B cell (primary cell): ENCODE measurements at regions not wholly inside any gene's neighbourhood (a gene's known extent, or its start where the extent isn't known, plus 50 kb on each side); places are given as distances from the start of the nearest gene placed in this dataset.

Experiments
- ATAC-seq: fragments of 200-7000 bp; cut with Tn5 transposase; one replicate; pipeline ENCODE4 v1.10.0; 2021; ENCODE audit warnings: low read depth, mild to moderate bottlenecking, moderate number of reproducible peaks, moderate library complexity
- CTCF ChIA-PET: fragments of 350-600 bp; sonication (Branson Sonifier 250); formaldehyde crosslinking; loops from one replicate; lab custom pipeline; 2021; ENCODE audit warnings: antibody characterized with exemption, inconsistent platforms; lab: Charles Lee
- POLR2A ChIA-PET: fragments of 350-600 bp; sonication (Branson Sonifier 250); formaldehyde crosslinking; loops from one replicate; lab custom pipeline; 2021; ENCODE audit warnings: antibody characterized with exemption; lab: Charles Lee
- DNase-seq: peaks from one replicate; pipeline ENCODE4 v3.0.0; 2013
- H2AFZ ChIP-seq: 2 replicates; pipeline ENCODE4 v1.6.1; 2012; ENCODE audit warnings: mild to moderate bottlenecking, low read depth, low read length; ENCODE audit not compliant: insufficient read depth, poor library complexity, severe bottlenecking
- H3K27ac ChIP-seq, 2 donors: 1 replicate in 1 of 2; 2 replicates in 1 of 2; pipeline ENCODE4 v1.5.1; 2012 to 2013; ENCODE audit warnings: low read length in 2 of 2, mild to moderate bottlenecking in 2 of 2, moderate library complexity in 1 of 2
- H3K27me3 ChIP-seq, 4 experiments: fragments of 200-600 bp in 1 of 4; sonication (generic) in 1 of 4; replicated peaks in 1 of 4; 1 replicate in 2 of 4; 2 replicates in 2 of 4; pipeline versions ENCODE4 v1.6.1 to v1.7.0; 2013 to 2016; ENCODE audit warnings: low read length in 3 of 4, mild to moderate bottlenecking in 2 of 4, mixed read lengths in 1 of 4, moderate library complexity in 1 of 4; ENCODE audit not compliant: insufficient read depth in 4 of 4, control insufficient read depth in 3 of 4; ENCODE audit errors: control extremely low read depth in 1 of 4
- H3K36me3 ChIP-seq, 2 experiments: replicated peaks in 1 of 2; 1 replicate in 1 of 2; 2 replicates in 1 of 2; pipeline versions ENCODE4 v1.6.1 to v1.7.1; 2013; ENCODE audit warnings: low read length in 1 of 2; ENCODE audit not compliant: insufficient read depth in 2 of 2, control insufficient read depth in 1 of 2; ENCODE audit errors: control extremely low read depth in 1 of 2, extremely low read depth in 1 of 2
- H3K4me1 ChIP-seq, 2 donors: fragments of 200-600 bp in 1 of 2; sonication (generic) in 1 of 2; 1 replicate in 1 of 2; 2 replicates in 1 of 2; pipeline versions ENCODE4 v1.5.1 to v1.6.1; 2013 to 2017; ENCODE audit warnings: low read length in 2 of 2; ENCODE audit not compliant: control insufficient read depth in 2 of 2, insufficient read depth in 2 of 2
- H3K4me2 ChIP-seq: replicated peaks from 2 replicates; pipeline ENCODE3; 2012; ENCODE audit warnings: mild to moderate bottlenecking, low read depth, low read length; ENCODE audit not compliant: poor library complexity, severe bottlenecking
- H3K4me3 ChIP-seq, 5 experiments: fragments of 200-600 bp in 1 of 5; sonication (generic) in 1 of 5; 1 replicate in 3 of 5; 2 replicates in 2 of 5; pipeline versions ENCODE4 v1.5.1 to v1.7.0; 2011 to 2016; ENCODE audit warnings: low read length in 4 of 5, mild to moderate bottlenecking in 4 of 5, low read depth in 2 of 5, control low read depth in 1 of 5, moderate library complexity in 1 of 5; ENCODE audit not compliant: insufficient read depth in 1 of 5; ENCODE audit errors: control extremely low read depth in 1 of 5, extremely low read depth in 1 of 5
- H3K79me2 ChIP-seq: fragments of 200-600 bp; sonication (generic); one replicate; pipeline ENCODE4 v1.6.0; 2016; ENCODE audit warnings: low read length; ENCODE audit not compliant: control insufficient read depth, insufficient read depth
- H3K9ac ChIP-seq: fragments of 200-600 bp; sonication (generic); 2 replicates; pipeline ENCODE4 v1.6.1; 2017; ENCODE audit warnings: mild to moderate bottlenecking, low read length, moderate library complexity
- H3K9me3 ChIP-seq, 3 donors: one replicate each; pipeline versions ENCODE4 v1.6.1 to v1.7.1; 2013; ENCODE audit warnings: low read length in 2 of 3; ENCODE audit not compliant: control insufficient read depth in 2 of 3, insufficient read depth in 1 of 3; ENCODE audit errors: control extremely low read depth in 1 of 3
- H4K20me1 ChIP-seq: 2 replicates; pipeline ENCODE4 v1.6.0; 2012; ENCODE audit warnings: mild to moderate bottlenecking, low read length; ENCODE audit not compliant: insufficient read depth, control insufficient read depth, poor library complexity, severe bottlenecking
- H3K27ac Mint-ChIP-seq: one replicate; pipeline ENCODE4 v1.8.0; 2021; ENCODE audit warnings: mixed read lengths
- H3K27me3 Mint-ChIP-seq: one replicate; pipeline ENCODE4 v1.8.0; 2021; ENCODE audit warnings: mixed read lengths
- H3K4me1 Mint-ChIP-seq: one replicate; pipeline ENCODE4 v1.8.0; 2021; ENCODE audit warnings: mixed read lengths
- H3K4me3 Mint-ChIP-seq: one replicate; pipeline ENCODE4 v1.8.0; 2021; ENCODE audit warnings: mixed read lengths
- H3K9me3 Mint-ChIP-seq: one replicate; pipeline ENCODE4 v1.8.0; 2022; ENCODE audit warnings: mixed read lengths; ENCODE audit not compliant: insufficient read depth
- EZH2 ChIP-seq: IDR thresholded peaks from 2 replicates; pipeline ENCODE4 v1.6.1; 2012; ENCODE audit warnings: borderline replicate concordance, low read depth, mild to moderate bottlenecking, moderate library complexity, low read length; ENCODE audit not compliant: insufficient read depth, poor library complexity, severe bottlenecking
- WGBS: methylation state at CpG from one replicate; pipeline ENCODE4 v1.1.5; 2013; ENCODE audit warnings: missing lambda C conversion rate; ENCODE audit not compliant: insufficient coverage; 5-methylcytosine and 5-hydroxymethylcytosine counted together
- intact Hi-C: fragments of 100-400 bp; cut with micrococcal nuclease; formaldehyde crosslinking; loops from one replicate; pipeline ENCODE4 v1.10.0; 2022
- TF ChIP-seq, protein P1 (sequence below): fragments of 200-600 bp; IDR thresholded peaks from one replicate; pipeline ENCODE4 v1.8.0; 2022; ENCODE audit warnings: antibody characterized with exemption, mild to moderate bottlenecking

DNA sequence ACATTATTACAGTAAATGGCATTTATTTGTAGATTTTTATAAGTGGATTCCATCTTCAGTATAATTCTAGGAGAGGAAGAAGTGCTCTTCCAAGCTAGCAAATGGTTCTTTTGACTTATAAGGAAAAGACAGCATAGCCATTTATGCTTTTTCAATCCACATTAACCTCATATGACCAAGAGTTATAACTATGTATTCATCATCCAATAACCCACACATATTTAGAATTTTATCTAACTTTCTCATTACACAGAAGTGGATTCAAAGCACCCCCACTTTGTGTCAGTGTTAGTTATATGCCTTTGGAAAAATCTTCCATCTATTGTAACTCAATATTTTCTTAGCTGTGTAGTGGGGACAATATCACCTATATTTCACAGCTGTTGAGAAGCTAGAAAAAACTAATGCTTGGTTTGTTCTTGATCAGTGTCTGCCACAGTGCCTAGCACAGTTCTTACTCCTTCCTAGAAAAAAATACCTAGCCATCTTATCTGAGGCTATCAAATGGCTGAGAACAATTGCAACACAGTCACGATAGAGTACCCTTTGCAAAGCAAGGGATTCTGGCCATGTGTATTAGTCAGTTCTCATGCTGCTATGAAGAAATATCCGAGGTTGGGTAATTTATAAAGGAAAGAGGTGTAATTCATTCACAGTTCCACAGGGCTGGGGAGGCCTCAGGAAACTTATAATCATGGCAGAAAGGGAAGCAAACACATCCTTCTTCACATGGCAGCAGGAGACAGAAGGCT is 986.3 kb downstream of the TFAP2A start:
- Mint-ChIP-seq H3K9me3 (no peaks in the 10 kb centered on the region), H3K4me3 (no peak overlapping the region), H3K27ac (no peak overlapping the region), H3K27me3 (no peaks in the 10 kb centered on the region), H3K4me1 (no peaks in the 10 kb centered on the region)
- H4K20me1 ChIP-seq = no peaks in the 10 kb centered on the region
- no peaks in the 10 kb centered on the region for H3K36me3 ChIP-seq
- H3K9ac ChIP-seq = no peak overlapping the region
- WGBS = 63% methylated on average over 2 of the region's 2 CpGs
- POLR2A ChIA-PET = no interaction called here
- no peak for ATAC-seq
- CTCF ChIA-PET = no interaction called here
- H3K9me3 ChIP-seq = no peaks in the 10 kb centered on the region
- intact Hi-C loops = no loop called here
- no peak for TF ChIP-seq EZH2
- TF ChIP-seq, protein P1, sequence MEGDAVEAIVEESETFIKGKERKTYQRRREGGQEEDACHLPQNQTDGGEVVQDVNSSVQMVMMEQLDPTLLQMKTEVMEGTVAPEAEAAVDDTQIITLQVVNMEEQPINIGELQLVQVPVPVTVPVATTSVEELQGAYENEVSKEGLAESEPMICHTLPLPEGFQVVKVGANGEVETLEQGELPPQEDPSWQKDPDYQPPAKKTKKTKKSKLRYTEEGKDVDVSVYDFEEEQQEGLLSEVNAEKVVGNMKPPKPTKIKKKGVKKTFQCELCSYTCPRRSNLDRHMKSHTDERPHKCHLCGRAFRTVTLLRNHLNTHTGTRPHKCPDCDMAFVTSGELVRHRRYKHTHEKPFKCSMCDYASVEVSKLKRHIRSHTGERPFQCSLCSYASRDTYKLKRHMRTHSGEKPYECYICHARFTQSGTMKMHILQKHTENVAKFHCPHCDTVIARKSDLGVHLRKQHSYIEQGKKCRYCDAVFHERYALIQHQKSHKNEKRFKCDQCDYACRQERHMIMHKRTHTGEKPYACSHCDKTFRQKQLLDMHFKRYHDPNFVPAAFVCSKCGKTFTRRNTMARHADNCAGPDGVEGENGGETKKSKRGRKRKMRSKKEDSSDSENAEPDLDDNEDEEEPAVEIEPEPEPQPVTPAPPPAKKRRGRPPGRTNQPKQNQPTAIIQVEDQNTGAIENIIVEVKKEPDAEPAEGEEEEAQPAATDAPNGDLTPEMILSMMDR = no peak
- no peak for DNase-seq
- H3K4me3 ChIP-seq = no peak overlapping the region
- no peak overlapping the region for H3K27ac ChIP-seq
- H3K4me1 ChIP-seq = no peaks in the 10 kb centered on the region
- H2AFZ ChIP-seq = no peak overlapping the region
- no peak overlapping the region for H3K4me2 ChIP-seq
- H3K27me3 ChIP-seq = no peaks in the 10 kb centered on the region
- no peaks in the 10 kb centered on the region for H3K79me2 ChIP-seq

DNA sequence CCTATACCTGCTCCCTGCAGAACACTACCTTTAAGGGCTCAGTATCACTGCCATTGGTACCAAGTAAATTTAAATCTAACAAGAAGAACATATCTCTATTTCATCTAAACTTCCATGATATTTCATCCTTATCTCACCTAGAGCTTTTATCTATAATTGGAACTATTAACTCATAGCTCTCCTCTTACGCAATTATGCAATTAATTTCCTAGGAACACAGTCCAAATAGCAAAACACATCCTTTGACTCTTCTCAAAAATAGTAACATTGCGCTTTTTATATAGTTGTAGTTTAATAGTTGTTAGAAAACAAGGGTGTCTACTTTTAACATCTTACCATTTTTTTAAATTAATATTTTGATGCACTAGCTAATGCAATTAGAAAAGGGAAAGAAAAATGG is 986.8 kb upstream of the SLC35B3 start:
- ChIA-PET POLR2A (no interaction called here), CTCF (no interaction called here)
- no peak overlapping the region for H3K27ac Mint-ChIP-seq
- Histone ChIP-seq H3K4me1 (no peaks in the 10 kb centered on the region), H3K9me3 (no peaks in the 10 kb centered on the region), H2AFZ (no peak overlapping the region), H3K79me2 (no peaks in the 10 kb centered on the region), H3K4me2 (no peak overlapping the region), H3K4me3 (no peak overlapping the region), H3K27me3 (no peaks in the 10 kb centered on the region), H4K20me1 (no peaks in the 10 kb centered on the region), H3K36me3 (no peaks in the 10 kb centered on the region), H3K27ac (no peak overlapping the region), H3K9ac (no peak overlapping the region)
- H3K4me1 Mint-ChIP-seq = no peaks in the 10 kb centered on the region
- DNase-seq = no peak
- H3K9me3 Mint-ChIP-seq = peaks cover 5% of the 10 kb centered on the region
- no peak overlapping the region for H3K4me3 Mint-ChIP-seq
- TF ChIP-seq EZH2 = no peak
- TF ChIP-seq, protein P1 = no peak
- ATAC-seq = no peak
- WGBS = no CpG with 5 or more reads among the region's 2 CpGs
- no peaks in the 10 kb centered on the region for H3K27me3 Mint-ChIP-seq
- intact Hi-C loops = no loop called here
